ENCODE measurements at regions not wholly inside any gene's neighbourhood (a gene's known extent, or its start where the extent isn't known, plus 50 kb on each side); places are given as distances from the start of the nearest gene placed in this dataset.

DNA sequence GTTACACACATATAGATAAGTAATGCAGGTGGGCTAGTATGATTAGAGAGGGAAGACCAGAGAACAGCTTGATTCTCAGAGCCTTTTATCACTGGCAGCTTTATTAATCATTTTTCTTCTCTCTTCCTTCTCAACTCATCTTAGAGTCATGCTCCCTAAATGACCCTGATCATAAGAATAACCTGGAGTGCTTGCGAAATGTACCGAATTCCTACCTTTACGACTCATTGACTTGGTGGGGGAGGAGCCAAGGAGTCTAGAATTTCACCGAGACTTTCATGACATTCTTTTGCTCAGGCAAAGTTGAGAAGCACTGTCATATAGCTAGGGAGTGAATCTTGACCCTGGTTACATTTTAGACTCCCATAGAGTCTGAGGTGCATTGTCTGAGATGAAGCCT, 298.9 kb upstream of the PUDP start:
- TF ChIP-seq POLR2A (IDR thresholded peaks at IDR 0.05; ENCODE audit: low read depth, low read length) (no peak), POLR2AphosphoS5 (IDR thresholded peaks at IDR 0.05; ENCODE audit: low read depth, low read length) (no peak)

All from GM12892 (cell line).